Testis (tissue), 2 donors: ENCODE measurements at regions not wholly inside any gene's neighbourhood (a gene's known extent, or its start where the extent isn't known, plus 50 kb on each side); places are given as distances from the start of the nearest gene placed in this dataset.

ENCODE experiments used
- POLR2A ChIP-seq: fragments of 450-650 bp; IDR thresholded peaks from one replicate; pipeline ENCODE4 v1.6.1; 2017; ENCODE audit warnings: antibody characterized with exemption, mild to moderate bottlenecking, moderate library complexity
- TF ChIP-seq, protein P1 (sequence below), 3 experiments: fragments of 450-650 bp in 2 of 3; fragments of 200-600 bp in 1 of 3; sonication (generic) in 1 of 3; IDR thresholded peaks; one replicate each; pipeline ENCODE4 v1.5.1; 2016 to 2019; ENCODE audit warnings: antibody characterized with exemption in 3 of 3, mild to moderate bottlenecking in 2 of 3, moderate library complexity in 1 of 3

DNA sequence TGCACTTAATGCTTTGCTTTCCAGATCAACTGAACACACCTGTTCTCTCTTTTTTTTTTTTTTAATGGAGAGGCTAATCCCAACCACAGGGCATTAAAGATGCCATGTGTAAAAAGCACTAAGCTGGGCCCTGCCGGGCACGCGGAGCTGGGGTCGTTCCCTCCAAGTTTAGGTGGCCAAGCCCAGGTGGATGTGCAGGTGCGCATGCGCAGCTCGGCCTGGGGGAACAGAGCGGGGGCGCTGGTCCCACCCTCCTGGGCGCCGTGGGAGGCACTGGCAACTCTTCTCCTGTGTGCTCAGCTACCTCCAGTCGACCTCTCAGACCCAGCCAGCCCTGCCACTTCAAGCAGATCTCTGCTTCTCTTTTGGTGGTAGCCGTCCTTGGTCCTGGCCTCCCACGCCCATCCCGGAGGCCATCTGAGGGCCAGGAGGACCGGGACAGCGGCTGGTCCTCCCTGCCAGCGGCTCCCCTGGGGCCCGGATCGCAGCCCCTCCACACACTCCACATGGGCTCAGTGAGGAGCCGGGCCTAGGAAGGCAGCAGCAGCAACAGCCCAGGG, 679.3 kb downstream of the BCL11B start:
- no peak for TF ChIP-seq POLR2A
- TF ChIP-seq, protein P1, sequence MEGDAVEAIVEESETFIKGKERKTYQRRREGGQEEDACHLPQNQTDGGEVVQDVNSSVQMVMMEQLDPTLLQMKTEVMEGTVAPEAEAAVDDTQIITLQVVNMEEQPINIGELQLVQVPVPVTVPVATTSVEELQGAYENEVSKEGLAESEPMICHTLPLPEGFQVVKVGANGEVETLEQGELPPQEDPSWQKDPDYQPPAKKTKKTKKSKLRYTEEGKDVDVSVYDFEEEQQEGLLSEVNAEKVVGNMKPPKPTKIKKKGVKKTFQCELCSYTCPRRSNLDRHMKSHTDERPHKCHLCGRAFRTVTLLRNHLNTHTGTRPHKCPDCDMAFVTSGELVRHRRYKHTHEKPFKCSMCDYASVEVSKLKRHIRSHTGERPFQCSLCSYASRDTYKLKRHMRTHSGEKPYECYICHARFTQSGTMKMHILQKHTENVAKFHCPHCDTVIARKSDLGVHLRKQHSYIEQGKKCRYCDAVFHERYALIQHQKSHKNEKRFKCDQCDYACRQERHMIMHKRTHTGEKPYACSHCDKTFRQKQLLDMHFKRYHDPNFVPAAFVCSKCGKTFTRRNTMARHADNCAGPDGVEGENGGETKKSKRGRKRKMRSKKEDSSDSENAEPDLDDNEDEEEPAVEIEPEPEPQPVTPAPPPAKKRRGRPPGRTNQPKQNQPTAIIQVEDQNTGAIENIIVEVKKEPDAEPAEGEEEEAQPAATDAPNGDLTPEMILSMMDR (IDR thresholded peaks at IDR 0.05) = no peak
